ENCODE measurements at regions not wholly inside any gene's neighbourhood (a gene's known extent, or its start where the extent isn't known, plus 50 kb on each side); places are given as distances from the start of the nearest gene placed in this dataset.

DNA sequence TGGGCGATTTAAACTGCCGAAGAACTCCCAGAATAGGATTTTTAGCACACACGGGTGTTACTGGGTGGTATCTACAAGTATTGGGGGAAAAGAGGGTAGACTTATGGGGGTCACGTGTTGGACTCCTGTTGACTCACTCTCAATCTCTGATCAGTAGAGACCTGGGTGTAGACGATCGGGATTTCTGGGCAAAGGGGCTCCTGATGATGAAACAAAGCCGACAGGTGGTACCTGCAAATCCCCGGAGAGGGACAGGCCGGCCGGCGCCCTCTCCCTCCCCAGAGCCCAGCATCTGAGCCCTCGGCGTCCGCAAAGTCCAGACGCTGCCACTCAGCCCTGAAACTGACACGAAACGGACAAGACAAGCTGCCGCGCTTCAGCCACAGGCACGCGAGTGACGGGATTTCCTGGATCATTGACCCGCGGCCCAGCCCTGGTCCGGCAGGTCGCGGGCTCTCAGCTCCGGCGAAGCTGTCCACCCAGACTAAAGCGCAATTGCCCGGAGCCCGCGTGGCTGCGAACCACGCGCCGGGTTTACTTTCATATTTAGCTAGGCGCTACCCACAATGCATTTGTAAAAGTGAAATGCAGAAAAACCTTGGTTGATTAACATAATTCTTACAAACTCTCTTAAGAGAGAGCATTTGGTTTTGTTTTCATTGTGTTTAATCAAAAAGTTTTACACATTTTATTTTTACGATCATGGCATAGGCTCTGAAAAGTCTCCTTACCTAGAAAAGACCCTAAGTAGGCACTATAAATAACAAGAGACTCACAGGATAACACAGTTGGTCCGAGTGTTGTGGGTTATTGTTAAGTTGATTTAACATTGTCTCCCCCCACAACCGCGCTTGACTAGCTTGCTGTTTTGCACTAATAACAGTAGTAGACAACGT is 56.9 kb upstream of the EZH2 start (continued):
- TF ChIP-seq, protein P1, sequence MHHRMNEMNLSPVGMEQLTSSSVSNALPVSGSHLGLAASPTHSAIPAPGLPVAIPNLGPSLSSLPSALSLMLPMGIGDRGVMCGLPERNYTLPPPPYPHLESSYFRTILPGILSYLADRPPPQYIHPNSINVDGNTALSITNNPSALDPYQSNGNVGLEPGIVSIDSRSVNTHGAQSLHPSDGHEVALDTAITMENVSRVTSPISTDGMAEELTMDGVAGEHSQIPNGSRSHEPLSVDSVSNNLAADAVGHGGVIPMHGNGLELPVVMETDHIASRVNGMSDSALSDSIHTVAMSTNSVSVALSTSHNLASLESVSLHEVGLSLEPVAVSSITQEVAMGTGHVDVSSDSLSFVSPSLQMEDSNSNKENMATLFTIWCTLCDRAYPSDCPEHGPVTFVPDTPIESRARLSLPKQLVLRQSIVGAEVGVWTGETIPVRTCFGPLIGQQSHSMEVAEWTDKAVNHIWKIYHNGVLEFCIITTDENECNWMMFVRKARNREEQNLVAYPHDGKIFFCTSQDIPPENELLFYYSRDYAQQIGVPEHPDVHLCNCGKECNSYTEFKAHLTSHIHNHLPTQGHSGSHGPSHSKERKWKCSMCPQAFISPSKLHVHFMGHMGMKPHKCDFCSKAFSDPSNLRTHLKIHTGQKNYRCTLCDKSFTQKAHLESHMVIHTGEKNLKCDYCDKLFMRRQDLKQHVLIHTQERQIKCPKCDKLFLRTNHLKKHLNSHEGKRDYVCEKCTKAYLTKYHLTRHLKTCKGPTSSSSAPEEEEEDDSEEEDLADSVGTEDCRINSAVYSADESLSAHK (CRISPR knock-in tag; IDR thresholded peaks at IDR 0.05; ENCODE audit: borderline replicate concordance) = no peak
- TF ChIP-seq HHEX (CRISPR knock-in tag; IDR thresholded peaks at IDR 0.05) (no peak), ZNF460 (CRISPR knock-in tag; IDR thresholded peaks at IDR 0.05; ENCODE audit: borderline replicate concordance) (no peak), ZBTB4 (CRISPR knock-in tag; IDR thresholded peaks at IDR 0.05; ENCODE audit: borderline replicate concordance) (0 out of 2 replicates have a peak, but pooled peaks have one; percentile 32), ZNF180 (CRISPR knock-in tag; IDR thresholded peaks at IDR 0.05; ENCODE audit: borderline replicate concordance, low read depth) (peak; percentile 84; the same call in 1 of the 2 replicates), SIX4 (CRISPR knock-in tag; IDR thresholded peaks at IDR 0.05) (0 out of 2 replicates have a peak, but pooled peaks have one; percentile 21), ZBTB37 (CRISPR knock-in tag; IDR thresholded peaks at IDR 0.05) (no peak), ZNF274 (CRISPR knock-in tag; IDR thresholded peaks at IDR 0.05) (0 out of 2 replicates have a peak, but pooled peaks have one; percentile 47), SSRP1 (CRISPR knock-in tag; IDR thresholded peaks at IDR 0.05) (no peak), SMAD1 (CRISPR knock-in tag; IDR thresholded peaks at IDR 0.05; ENCODE audit: borderline replicate concordance, low read depth) (0 out of 2 replicates have a peak, but pooled peaks have one; percentile 59), ZFX (CRISPR knock-in tag; IDR thresholded peaks at IDR 0.05; ENCODE audit: low read depth) (peak; percentile 74), CBFB (CRISPR knock-in tag; IDR thresholded peaks at IDR 0.05) (0 out of 2 replicates have a peak, but pooled peaks have one; percentile 28), ZNF329 (CRISPR knock-in tag; IDR thresholded peaks at IDR 0.05; ENCODE audit: low read depth) (no peak), TARDBP (CRISPR knock-in tag; IDR thresholded peaks at IDR 0.05) (peak; percentile 15; the same call in 1 of the 2 replicates), GFI1 (CRISPR knock-in tag; IDR thresholded peaks at IDR 0.05; ENCODE audit: borderline replicate concordance) (peak; percentile 43)
- TF ChIP-seq, protein P2, sequence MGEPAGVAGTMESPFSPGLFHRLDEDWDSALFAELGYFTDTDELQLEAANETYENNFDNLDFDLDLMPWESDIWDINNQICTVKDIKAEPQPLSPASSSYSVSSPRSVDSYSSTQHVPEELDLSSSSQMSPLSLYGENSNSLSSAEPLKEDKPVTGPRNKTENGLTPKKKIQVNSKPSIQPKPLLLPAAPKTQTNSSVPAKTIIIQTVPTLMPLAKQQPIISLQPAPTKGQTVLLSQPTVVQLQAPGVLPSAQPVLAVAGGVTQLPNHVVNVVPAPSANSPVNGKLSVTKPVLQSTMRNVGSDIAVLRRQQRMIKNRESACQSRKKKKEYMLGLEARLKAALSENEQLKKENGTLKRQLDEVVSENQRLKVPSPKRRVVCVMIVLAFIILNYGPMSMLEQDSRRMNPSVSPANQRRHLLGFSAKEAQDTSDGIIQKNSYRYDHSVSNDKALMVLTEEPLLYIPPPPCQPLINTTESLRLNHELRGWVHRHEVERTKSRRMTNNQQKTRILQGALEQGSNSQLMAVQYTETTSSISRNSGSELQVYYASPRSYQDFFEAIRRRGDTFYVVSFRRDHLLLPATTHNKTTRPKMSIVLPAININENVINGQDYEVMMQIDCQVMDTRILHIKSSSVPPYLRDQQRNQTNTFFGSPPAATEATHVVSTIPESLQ (CRISPR knock-in tag; conservative IDR thresholded peaks at IDR 0.05) = no peak
- TF ChIP-seq, protein P3, sequence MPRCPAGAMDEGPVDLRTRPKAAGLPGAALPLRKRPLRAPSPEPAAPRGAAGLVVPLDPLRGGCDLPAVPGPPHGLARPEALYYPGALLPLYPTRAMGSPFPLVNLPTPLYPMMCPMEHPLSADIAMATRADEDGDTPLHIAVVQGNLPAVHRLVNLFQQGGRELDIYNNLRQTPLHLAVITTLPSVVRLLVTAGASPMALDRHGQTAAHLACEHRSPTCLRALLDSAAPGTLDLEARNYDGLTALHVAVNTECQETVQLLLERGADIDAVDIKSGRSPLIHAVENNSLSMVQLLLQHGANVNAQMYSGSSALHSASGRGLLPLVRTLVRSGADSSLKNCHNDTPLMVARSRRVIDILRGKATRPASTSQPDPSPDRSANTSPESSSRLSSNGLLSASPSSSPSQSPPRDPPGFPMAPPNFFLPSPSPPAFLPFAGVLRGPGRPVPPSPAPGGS (CRISPR knock-in tag; IDR thresholded peaks at IDR 0.05) = 0 out of 2 replicates have a peak, but pooled peaks have one; percentile 48
